Loucy (cell line): ENCODE measurements at regions not wholly inside any gene's neighbourhood (a gene's known extent, or its start where the extent isn't known, plus 50 kb on each side); places are given as distances from the start of the nearest gene placed in this dataset.

Experiments used
- H2AFZ ChIP-seq: fragments of 200-600 bp; sonication (generic); 2 replicates; pipeline ENCODE4 v1.6.0; 2016; ENCODE audit warnings: antibody characterized with exemption, mild to moderate bottlenecking, low read length, moderate library complexity
- H3F3A ChIP-seq: fragments of 200-600 bp; 2 replicates; pipeline ENCODE4 v1.6.0; 2016; ENCODE audit warnings: antibody characterized with exemption, low read depth, mild to moderate bottlenecking
- H3K27me3 ChIP-seq: fragments of 200-600 bp; sonication (generic); 2 replicates; pipeline ENCODE4 v1.6.1; 2014; ENCODE audit warnings: low read length, mild to moderate bottlenecking; ENCODE audit not compliant: insufficient read depth, poor library complexity, severe bottlenecking
- H3K36me3 ChIP-seq: fragments of 200-600 bp; sonication (generic); 2 replicates; pipeline ENCODE4 v1.6.1; 2016; ENCODE audit warnings: low read length; ENCODE audit not compliant: insufficient read depth
- H3K4me1 ChIP-seq: fragments of 200-600 bp; sonication (generic); 2 replicates; pipeline ENCODE4 v1.5.1; 2014; ENCODE audit warnings: low read length, mild to moderate bottlenecking; ENCODE audit not compliant: insufficient read depth, poor library complexity, severe bottlenecking
- H3K4me2 ChIP-seq: fragments of 200-600 bp; sonication (generic); 2 replicates; pipeline ENCODE4 v1.6.0; 2014; ENCODE audit warnings: antibody characterized with exemption, low read length, low read depth, mild to moderate bottlenecking; ENCODE audit not compliant: poor library complexity, severe bottlenecking
- H3K4me3 ChIP-seq: fragments of 200-600 bp; sonication (generic); 2 replicates; pipeline ENCODE4 v1.5.1; 2014; ENCODE audit warnings: low read length, mild to moderate bottlenecking, mixed read lengths; ENCODE audit not compliant: poor library complexity, severe bottlenecking
- H3K79me2 ChIP-seq: fragments of 200-600 bp; sonication (generic); 2 replicates; pipeline ENCODE4 v1.6.1; 2014; ENCODE audit warnings: low read length; ENCODE audit not compliant: insufficient read depth
- H3K9ac ChIP-seq: fragments of 200-600 bp; sonication (generic); 2 replicates; pipeline ENCODE4 v1.6.0; 2014; ENCODE audit warnings: mild to moderate bottlenecking, low read depth, low read length, moderate library complexity; ENCODE audit not compliant: poor library complexity, severe bottlenecking
- H3K9me2 ChIP-seq: fragments of 200-600 bp; sonication (generic); replicated peaks from 2 replicates; pipeline ENCODE4 v1.6.1; 2016; ENCODE audit warnings: low read depth, low read length, mixed read lengths
- H3K9me3 ChIP-seq: fragments of 200-600 bp; sonication (generic); 2 replicates; pipeline ENCODE4 v1.6.1; 2014; ENCODE audit warnings: mild to moderate bottlenecking, antibody characterized with exemption, low read length, low read depth; ENCODE audit not compliant: insufficient read depth
- H4K20me1 ChIP-seq: fragments of 200-600 bp; sonication (generic); 2 replicates; pipeline ENCODE4 v1.6.0; 2014; ENCODE audit warnings: antibody characterized with exemption, low read length, mild to moderate bottlenecking; ENCODE audit not compliant: insufficient read depth, poor library complexity, severe bottlenecking
- CTCF ChIP-seq: fragments of 200-600 bp; sonication (generic); conservative IDR thresholded peaks from 2 replicates; pipeline ENCODE4 v1.5.1; 2014; ENCODE audit warnings: mild to moderate bottlenecking, antibody characterized with exemption, low read length
- EZH2phosphoT487 ChIP-seq: fragments of 200-600 bp; IDR thresholded peaks from 2 replicates; pipeline ENCODE4 v1.6.1; 2018; ENCODE audit warnings: antibody characterized with exemption, mild to moderate bottlenecking, moderate library complexity, borderline replicate concordance

- Histone ChIP-seq H3K4me3 (no peak overlapping the region), H3F3A (peaks cover 3% of the 10 kb centered on the region; the same call in 1 of the 2 replicates), H3K9me2 (no peaks in the 10 kb centered on the region), H2AFZ (no peak overlapping the region), H3K36me3 (no peaks in the 10 kb centered on the region), H3K4me2 (no peak overlapping the region), H3K9ac (no peak overlapping the region), H3K4me1 (peaks cover 27% of the 10 kb centered on the region), H3K79me2 (no peaks in the 10 kb centered on the region), H3K27me3 (no peaks in the 10 kb centered on the region), H4K20me1 (no peaks in the 10 kb centered on the region), H3K9me3 (no peaks in the 10 kb centered on the region)
- TF ChIP-seq CTCF (no peak), EZH2phosphoT487 (no peak)
Observed at GRCh38 chr6:155648301-155648700, 192.7 kb upstream of the NOX3 start.

GRCh38 chr6:155647354-155647753, 191.7 kb upstream of the NOX3 start:
- no peaks in the 10 kb centered on the region for H3K79me2 ChIP-seq
- peak overlapping the region; percentile 45 for H3K4me2 ChIP-seq
- H2AFZ ChIP-seq, result peak overlapping the region; percentile 78
- no peaks in the 10 kb centered on the region for H4K20me1 ChIP-seq
- H3K9me2 ChIP-seq, result no peaks in the 10 kb centered on the region
- TF ChIP-seq CTCF, result no peak
- TF ChIP-seq EZH2phosphoT487, result no peak
- no peaks in the 10 kb centered on the region for H3K36me3 ChIP-seq
- peaks cover 3% of the 10 kb centered on the region; the same call in 1 of the 2 replicates for H3F3A ChIP-seq
- no peaks in the 10 kb centered on the region for H3K9me3 ChIP-seq
- H3K27me3 ChIP-seq, result no peaks in the 10 kb centered on the region
- H3K4me1 ChIP-seq, result peaks cover 27% of the 10 kb centered on the region
- no peak overlapping the region for H3K9ac ChIP-seq
- peak overlapping the region; percentile 12 for H3K4me3 ChIP-seq

GRCh38 chr6:155646443-155646842, 190.8 kb upstream of the NOX3 start:
- Histone ChIP-seq H3K4me3 (no peak overlapping the region), H3K79me2 (no peaks in the 10 kb centered on the region), H4K20me1 (no peaks in the 10 kb centered on the region), H3F3A (peaks cover 3% of the 10 kb centered on the region; the same call in 1 of the 2 replicates), H3K9me3 (no peaks in the 10 kb centered on the region), H3K4me2 (no peak overlapping the region), H3K9ac (no peak overlapping the region), H2AFZ (no peak overlapping the region), H3K36me3 (no peaks in the 10 kb centered on the region), H3K27me3 (no peaks in the 10 kb centered on the region), H3K4me1 (peaks cover 27% of the 10 kb centered on the region), H3K9me2 (no peaks in the 10 kb centered on the region)
- no peak for TF ChIP-seq CTCF
- no peak for TF ChIP-seq EZH2phosphoT487
